ENCODE measurements at regions not wholly inside any gene's neighbourhood (a gene's known extent, or its start where the extent isn't known, plus 50 kb on each side); places are given as distances from the start of the nearest gene placed in this dataset.

- TF ChIP-seq, protein P1, sequence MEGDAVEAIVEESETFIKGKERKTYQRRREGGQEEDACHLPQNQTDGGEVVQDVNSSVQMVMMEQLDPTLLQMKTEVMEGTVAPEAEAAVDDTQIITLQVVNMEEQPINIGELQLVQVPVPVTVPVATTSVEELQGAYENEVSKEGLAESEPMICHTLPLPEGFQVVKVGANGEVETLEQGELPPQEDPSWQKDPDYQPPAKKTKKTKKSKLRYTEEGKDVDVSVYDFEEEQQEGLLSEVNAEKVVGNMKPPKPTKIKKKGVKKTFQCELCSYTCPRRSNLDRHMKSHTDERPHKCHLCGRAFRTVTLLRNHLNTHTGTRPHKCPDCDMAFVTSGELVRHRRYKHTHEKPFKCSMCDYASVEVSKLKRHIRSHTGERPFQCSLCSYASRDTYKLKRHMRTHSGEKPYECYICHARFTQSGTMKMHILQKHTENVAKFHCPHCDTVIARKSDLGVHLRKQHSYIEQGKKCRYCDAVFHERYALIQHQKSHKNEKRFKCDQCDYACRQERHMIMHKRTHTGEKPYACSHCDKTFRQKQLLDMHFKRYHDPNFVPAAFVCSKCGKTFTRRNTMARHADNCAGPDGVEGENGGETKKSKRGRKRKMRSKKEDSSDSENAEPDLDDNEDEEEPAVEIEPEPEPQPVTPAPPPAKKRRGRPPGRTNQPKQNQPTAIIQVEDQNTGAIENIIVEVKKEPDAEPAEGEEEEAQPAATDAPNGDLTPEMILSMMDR (IDR thresholded peaks at IDR 0.05): no peak
- H3K9me3 Mint-ChIP-seq (ENCODE audit: unreplicated experiment): peaks cover 4% of the 10 kb centered on the region
- H3K4me1 Mint-ChIP-seq (ENCODE audit: unreplicated experiment): peaks cover 2% of the 10 kb centered on the region
- H3K36me3 Mint-ChIP-seq (ENCODE audit: unreplicated experiment): no peaks in the 10 kb centered on the region
- H3K4me3 Mint-ChIP-seq (ENCODE audit: unreplicated experiment): no peak overlapping the region
- no peaks in the 10 kb centered on the region for H3K27me3 Mint-ChIP-seq (ENCODE audit: unreplicated experiment)
- no peak for DNase-seq (ENCODE audit: extremely low spot score, unreplicated experiment)
- no peak overlapping the region for H3K27ac Mint-ChIP-seq (ENCODE audit: unreplicated experiment)
Observed at GRCh38 chr12:24724814-24725213, 224.1 kb downstream of the BCAT1 start.

GRCh38 chr12:24723759-24724158, 225.1 kb downstream of the BCAT1 start:
- Mint-ChIP-seq H3K27ac (ENCODE audit: unreplicated experiment) (no peak overlapping the region), H3K36me3 (ENCODE audit: unreplicated experiment) (no peaks in the 10 kb centered on the region), H3K4me1 (ENCODE audit: unreplicated experiment) (peaks cover 12% of the 10 kb centered on the region), H3K27me3 (ENCODE audit: unreplicated experiment) (no peaks in the 10 kb centered on the region), H3K4me3 (ENCODE audit: unreplicated experiment) (no peak overlapping the region), H3K9me3 (ENCODE audit: unreplicated experiment) (peaks cover 4% of the 10 kb centered on the region)
- no peak for DNase-seq (ENCODE audit: extremely low spot score, unreplicated experiment)
- TF ChIP-seq, protein P1 (IDR thresholded peaks at IDR 0.05): no peak

- peaks cover 4% of the 10 kb centered on the region for H3K9me3 Mint-ChIP-seq (ENCODE audit: unreplicated experiment)
- no peak overlapping the region for H3K4me3 Mint-ChIP-seq (ENCODE audit: unreplicated experiment)
- H3K27ac Mint-ChIP-seq (ENCODE audit: unreplicated experiment): no peak overlapping the region
- TF ChIP-seq, protein P1 (IDR thresholded peaks at IDR 0.05): no peak
- H3K36me3 Mint-ChIP-seq (ENCODE audit: unreplicated experiment): no peaks in the 10 kb centered on the region
- peaks cover 15% of the 10 kb centered on the region for H3K4me1 Mint-ChIP-seq (ENCODE audit: unreplicated experiment)
- DNase-seq (ENCODE audit: extremely low spot score, unreplicated experiment): no peak
- no peaks in the 10 kb centered on the region for H3K27me3 Mint-ChIP-seq (ENCODE audit: unreplicated experiment)
Observed at GRCh38 chr12:24721191-24721590, 227.7 kb downstream of the BCAT1 start.

DNA sequence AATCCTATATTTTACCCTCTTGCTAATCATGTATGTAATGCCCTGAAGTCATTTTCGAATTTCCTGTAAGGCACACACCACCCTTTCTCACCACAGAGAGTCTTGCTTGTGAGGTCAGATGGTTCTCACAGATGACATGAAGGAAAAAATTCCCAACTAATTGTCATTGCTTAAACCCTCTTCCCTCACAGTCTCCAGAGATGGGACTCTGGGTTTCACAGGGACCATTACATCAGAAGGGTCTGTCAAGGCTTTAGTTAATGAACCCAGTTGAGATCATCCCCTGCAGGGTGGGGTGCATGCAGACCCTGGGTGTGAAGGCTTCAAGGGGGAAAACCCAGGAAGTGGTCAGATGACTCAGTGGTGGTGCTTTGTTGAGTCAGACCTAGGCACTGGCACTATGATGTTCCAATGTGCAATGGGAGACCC, 229.6 kb downstream of the BCAT1 start:
- Mint-ChIP-seq H3K9me3 (ENCODE audit: unreplicated experiment) (peaks cover 4% of the 10 kb centered on the region), H3K27me3 (ENCODE audit: unreplicated experiment) (no peaks in the 10 kb centered on the region), H3K4me1 (ENCODE audit: unreplicated experiment) (peaks cover 15% of the 10 kb centered on the region), H3K36me3 (ENCODE audit: unreplicated experiment) (no peaks in the 10 kb centered on the region), H3K27ac (ENCODE audit: unreplicated experiment) (no peak overlapping the region), H3K4me3 (ENCODE audit: unreplicated experiment) (no peak overlapping the region)
- DNase-seq (ENCODE audit: extremely low spot score, unreplicated experiment): no peak
- TF ChIP-seq, protein P1 (IDR thresholded peaks at IDR 0.05): no peak

- Mint-ChIP-seq H3K27me3 (ENCODE audit: unreplicated experiment) (no peaks in the 10 kb centered on the region), H3K27ac (ENCODE audit: unreplicated experiment) (no peak overlapping the region), H3K4me1 (ENCODE audit: unreplicated experiment) (peaks cover 15% of the 10 kb centered on the region), H3K4me3 (ENCODE audit: unreplicated experiment) (no peak overlapping the region), H3K9me3 (ENCODE audit: unreplicated experiment) (peaks cover 4% of the 10 kb centered on the region), H3K36me3 (ENCODE audit: unreplicated experiment) (no peaks in the 10 kb centered on the region)
- TF ChIP-seq, protein P1 (IDR thresholded peaks at IDR 0.05): no peak
- DNase-seq (ENCODE audit: extremely low spot score, unreplicated experiment): no peak
Observed at GRCh38 chr12:24718617-24719016, 230.3 kb downstream of the BCAT1 start.
